GM18858 (cell line): ENCODE measurements at regions not wholly inside any gene's neighbourhood (a gene's known extent, or its start where the extent isn't known, plus 50 kb on each side); places are given as distances from the start of the nearest gene placed in this dataset.
"Not testable (repeated sequence)": the region's sequence is repeated elsewhere in the genome, so short reads cannot be mapped to it uniquely, and the experiment has no call there.

Source experiments
- ATAC-seq: cut with Tn5 transposase; IDR thresholded peaks from one replicate; pipeline ENCODE4 v1.9.1; 2021; ENCODE audit not compliant: unreplicated experiment

DNA sequence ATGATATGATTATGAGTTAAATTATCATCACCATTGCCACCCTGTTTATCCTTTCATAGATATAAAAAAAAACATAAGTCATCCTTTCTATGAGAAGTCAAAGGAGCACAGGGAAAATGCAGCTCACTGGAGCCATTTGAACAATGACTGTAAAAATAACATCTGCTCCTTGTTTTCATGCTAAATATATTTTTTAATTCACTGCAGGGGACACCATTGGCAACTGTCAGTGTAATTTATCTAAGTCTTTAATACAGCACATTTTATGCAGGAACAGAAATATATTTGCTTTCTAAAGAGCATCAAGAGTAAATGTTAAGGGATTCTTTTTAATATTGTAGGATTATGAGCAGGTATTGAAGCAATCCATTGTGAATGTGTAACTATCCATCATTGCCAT lies 371.3 kb downstream of the ZBBX start:
- no peak for ATAC-seq

DNA sequence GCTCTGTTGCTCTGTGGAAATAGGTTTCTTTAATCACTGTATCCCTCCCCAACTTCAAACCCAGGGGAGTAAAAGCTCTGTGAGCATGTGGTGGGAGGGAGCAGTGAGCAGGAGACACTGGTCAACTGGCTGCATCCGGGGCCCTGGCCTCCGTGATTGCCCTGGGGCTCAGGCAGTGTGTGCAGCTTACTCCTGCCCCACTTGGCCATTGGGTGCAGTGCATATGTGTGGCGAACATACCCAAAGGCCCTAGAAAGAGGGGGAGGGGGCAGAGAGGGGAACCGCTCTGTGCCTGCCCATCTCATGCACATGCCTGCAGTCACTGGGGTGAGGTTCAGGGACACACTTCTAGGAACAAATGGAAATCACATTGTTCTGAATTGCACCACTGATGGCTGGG lies 378.7 kb downstream of the ZBBX start:
- ATAC-seq, result no peak

- ATAC-seq, result no peak
These were observed 387.0 kb downstream of the ZBBX start for GRCh38 chr3:166993015-166993630.

GRCh38 chr3:166986000-166986399 lies 394.1 kb downstream of the ZBBX start:
- ATAC-seq, result no peak

DNA sequence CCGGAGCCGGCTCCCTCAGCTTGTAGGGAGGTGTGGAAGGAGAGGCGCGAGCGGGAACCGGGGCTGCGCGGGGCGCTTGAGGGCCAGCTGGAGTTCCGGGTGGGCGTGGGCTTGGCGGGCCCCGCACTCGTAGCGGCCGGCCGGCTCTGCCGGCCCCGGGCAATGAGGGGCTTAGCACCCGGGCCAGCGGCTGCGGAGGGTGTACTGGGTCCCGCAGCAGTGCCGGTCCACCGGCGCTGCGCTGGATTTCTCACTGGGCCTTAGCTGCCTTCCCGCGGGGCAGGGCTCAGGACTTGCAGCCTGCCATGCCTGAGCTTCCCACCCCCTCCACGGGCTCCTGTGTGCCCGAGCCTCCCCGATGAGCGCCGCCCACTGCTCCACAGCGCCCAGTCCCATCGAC lies 404.3 kb downstream of the ZBBX start:
- ATAC-seq, result not testable (repeated sequence)

- not testable (repeated sequence) for ATAC-seq
These were observed 412.4 kb downstream of the ZBBX start for GRCh38 chr3:166967714-166968113.

DNA sequence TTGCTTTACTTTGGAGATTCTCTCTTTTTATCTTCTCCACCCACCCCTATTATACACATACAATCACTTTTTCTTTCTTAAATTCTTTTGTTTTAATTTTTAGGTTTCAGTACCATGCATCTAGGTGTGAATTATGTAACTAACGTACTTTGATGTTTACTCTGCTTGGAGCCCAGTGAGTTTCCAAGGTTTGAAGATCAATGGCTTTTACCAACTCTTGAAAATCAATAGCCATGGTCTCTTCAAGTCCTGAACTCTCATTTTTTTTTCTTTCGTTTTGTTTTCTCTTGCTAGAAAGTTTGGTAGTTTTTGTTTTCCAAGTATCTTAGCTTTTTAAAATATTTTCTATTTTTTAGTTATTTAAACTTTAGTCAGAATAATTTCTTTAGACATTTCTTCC lies 417.2 kb downstream of the ZBBX start:
- ATAC-seq, result no peak

- no peak for ATAC-seq
These were observed 423.0 kb downstream of the ZBBX start for GRCh38 chr3:166957121-166957520.

DNA sequence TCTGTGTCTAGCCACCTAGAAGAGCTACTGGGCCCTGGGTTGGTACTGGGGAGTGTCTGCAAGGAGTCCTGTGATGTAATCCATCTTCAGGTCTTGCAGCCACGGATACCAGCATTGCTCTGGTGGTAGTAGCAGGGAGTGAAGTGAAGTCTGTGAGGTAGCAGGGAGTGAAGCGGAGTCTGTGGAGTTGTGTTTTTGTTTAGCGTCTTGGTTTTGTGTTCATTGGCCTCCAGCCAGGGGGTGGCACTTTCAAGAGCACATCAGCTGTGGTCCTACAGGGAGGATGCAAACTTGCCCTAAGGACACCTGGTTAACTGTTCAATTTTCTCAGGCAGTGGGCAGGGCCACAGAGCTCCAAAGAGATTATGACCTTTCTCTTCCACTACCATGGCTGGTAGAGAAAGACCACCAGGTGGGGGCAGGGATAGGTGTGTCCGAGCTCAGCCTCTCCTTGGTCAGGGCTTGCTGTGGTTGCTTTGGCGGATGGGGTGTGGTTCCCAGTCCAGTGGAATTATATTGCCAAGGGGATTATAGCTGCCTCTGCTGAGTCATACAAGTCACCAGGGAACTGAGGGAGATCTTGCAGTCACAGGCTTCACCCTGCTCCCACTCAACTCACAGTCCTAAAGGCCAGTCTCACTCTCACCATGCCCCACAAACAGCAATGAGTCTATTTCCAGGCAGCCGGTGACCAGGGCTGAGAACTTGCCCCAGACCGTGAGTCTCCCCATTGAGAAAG lies 424.7 kb downstream of the ZBBX start:
- ATAC-seq, result no peak

DNA sequence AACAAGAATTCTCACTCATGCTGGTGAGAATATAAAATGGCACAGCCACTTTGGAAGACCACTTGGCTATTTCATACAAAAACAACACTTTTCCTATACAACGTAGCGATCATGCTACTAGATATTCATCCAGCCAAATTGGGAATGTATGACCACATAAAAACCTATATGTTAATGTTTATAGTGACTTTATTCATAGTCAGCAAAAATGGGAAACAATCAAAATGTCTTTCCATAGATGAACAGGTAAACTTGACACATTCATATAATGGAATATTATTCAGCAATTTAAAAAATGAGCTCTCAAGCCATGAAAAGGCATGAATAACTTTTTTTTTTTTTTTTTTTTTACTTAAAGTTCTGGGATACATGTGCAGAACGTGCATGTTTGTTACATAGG lies 445.2 kb downstream of the ZBBX start:
- ATAC-seq, result no peak

GRCh38 chr3:166917437-166917836 lies 462.7 kb downstream of the ZBBX start:
- no peak for ATAC-seq

DNA sequence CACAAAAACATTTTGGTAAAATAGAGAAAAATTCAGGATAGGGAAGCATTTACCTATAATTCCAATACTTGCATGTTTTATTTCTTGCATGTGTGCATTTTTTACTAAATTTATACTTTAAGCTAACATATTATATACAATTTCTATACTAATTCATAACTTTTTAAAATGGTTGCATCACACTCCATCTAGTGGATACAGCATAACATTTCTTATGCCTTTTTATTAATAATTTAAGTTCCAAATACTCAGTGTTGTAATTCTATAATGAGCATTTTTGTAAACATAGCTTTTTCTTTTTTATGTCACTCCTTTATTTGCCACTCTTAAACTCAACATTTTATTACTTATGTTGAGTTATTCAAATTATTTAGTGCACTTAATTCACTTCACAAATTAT lies 477.7 kb downstream of the ZBBX start:
- no peak for ATAC-seq

- ATAC-seq, result no peak
These were observed 479.1 kb downstream of the ZBBX start for GRCh38 chr3:166900866-166901577.

GRCh38 chr3:166897811-166898210 lies 482.3 kb downstream of the ZBBX start:
- ATAC-seq, result no peak

DNA sequence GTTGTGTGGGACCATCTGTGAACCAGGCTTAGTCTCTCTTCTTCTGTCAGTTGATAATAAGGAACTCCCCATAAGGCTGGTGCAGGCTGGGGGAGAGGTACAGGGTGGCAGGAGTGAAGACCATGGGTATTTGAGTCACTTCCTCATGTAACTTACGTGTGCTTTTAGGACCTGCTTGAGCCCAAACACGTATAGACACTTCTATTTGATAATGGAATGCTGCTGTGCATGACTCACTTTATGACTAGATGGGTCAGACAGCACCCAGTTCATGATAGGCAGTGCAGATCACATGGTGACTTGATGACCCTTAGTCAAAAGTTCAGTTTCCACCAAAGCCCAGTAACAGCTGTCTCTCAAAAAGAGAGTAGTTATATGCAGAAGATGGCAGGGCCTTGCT lies 490.9 kb downstream of the ZBBX start:
- no peak for ATAC-seq

- ATAC-seq, result no peak
These were observed 500.4 kb downstream of the ZBBX start for GRCh38 chr3:166879661-166880060.

GRCh38 chr3:166877971-166878370 lies 502.1 kb downstream of the ZBBX start:
- ATAC-seq, result no peak

DNA sequence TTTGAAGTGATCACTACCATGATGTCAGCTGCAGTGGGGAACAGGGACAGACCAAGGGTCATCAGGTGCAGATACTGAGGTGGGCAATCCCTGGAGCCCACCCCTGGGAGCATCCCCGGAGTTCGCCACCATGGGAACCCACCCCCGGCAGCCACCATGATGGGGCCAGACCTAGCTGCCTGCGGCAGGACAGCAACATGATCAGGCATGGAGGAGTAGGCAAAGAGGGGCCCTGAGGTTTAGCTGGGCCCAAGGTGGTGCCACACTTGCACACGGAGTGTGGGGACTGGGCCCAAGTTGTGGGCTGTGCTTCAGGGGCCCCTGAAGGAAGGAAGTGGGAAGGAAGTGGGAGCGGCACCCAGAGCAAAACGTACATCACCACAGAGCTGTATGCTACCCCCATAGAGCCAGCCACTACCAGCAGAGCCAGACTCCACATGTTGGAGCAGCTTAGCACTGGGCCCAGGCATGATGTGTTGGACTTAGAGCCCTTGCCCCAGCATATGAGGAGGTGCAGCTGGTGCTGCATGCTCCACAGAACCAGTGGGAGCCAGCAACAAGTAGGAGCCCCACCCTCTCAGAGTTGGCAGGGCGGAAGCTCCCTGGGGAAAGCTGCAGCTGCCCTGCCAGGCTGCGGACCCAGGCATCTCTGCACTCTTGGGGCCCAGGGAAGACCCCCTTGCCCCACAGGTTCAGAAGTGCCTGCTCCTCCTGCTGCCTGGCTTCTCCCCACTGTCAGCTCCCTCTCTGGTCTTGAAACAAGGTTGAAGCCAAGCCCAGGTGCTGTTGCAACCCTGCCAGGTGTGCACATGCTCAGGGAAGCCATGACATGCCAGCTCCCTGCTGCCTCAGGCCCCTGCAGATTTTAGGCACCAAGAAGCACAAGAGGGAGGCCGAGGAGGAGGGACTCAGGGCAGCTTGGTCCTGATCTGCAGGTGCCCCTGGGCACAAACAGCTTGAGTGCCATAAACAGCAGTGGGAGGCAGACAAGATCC lies 515.3 kb downstream of the ZBBX start:
- ATAC-seq, result no peak

GRCh38 chr3:166860217-166860616 lies 519.9 kb downstream of the ZBBX start:
- no peak for ATAC-seq

- ATAC-seq, result no peak
These were observed 535.8 kb downstream of the ZBBX start for GRCh38 chr3:166844329-166844728.

DNA sequence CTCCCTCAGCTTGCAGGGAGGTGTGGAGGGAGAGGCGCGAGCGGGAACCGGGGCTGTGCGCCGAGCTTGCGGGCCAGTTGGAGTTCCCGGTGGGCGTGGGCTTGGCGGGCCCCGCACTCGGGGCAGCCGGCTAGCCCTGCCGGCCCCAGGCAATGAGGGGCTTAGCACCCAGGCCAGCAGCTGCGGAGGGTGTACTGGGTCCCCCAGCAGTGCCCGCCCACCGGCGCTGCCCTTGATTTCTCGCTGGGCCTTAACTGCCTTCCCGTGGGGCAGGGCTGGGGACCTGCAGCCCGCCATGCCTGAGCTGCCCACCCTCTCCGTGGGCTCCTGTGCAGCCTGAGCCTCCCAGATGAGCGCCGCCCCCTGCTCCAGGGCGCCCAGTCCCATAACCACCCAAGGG lies 537.3 kb downstream of the ZBBX start:
- ATAC-seq, result not testable (repeated sequence)
